WTC11 (cell line): ENCODE measurements at regions not wholly inside any gene's neighbourhood (a gene's known extent, or its start where the extent isn't known, plus 50 kb on each side); places are given as distances from the start of the nearest gene placed in this dataset.
A peak's percentile ranks its signal among the peaks of the same experiment; 100 is the strongest.

ENCODE experiments used
- ATAC-seq: fragments of 200-7000 bp; cut with Tn5 transposase; 2 replicates; pipeline ENCODE4 v1.10.0; 2021; ENCODE audit warnings: mild to moderate bottlenecking, moderate library complexity
- CTCF ChIA-PET: fragments of 300-600 bp; sonication (Branson Sonifier 250); formaldehyde crosslinking; loops from one replicate; lab custom pipeline; 2021; ENCODE audit warnings: antibody characterized with exemption; lab: Charles Lee
- POLR2A ChIA-PET: fragments of 350-600 bp; sonication (Branson Sonifier 250); formaldehyde crosslinking; loops from one replicate; lab custom pipeline; 2021; ENCODE audit warnings: antibody characterized with exemption; lab: Charles Lee
- DNase-seq: peaks from one replicate; pipeline ENCODE4 v3.0.0; 2021; ENCODE audit warnings: low spot score
- H3K27ac Mint-ChIP-seq: 2 replicates; pipeline ENCODE4 v1.8.0; 2021; ENCODE audit warnings: mixed read lengths
- H3K27me3 Mint-ChIP-seq: 2 replicates; pipeline ENCODE4 v1.8.0; 2021; ENCODE audit warnings: low read depth, mild to moderate bottlenecking, moderate library complexity, mixed read lengths
- H3K36me3 Mint-ChIP-seq: 2 replicates; pipeline ENCODE4 v1.8.0; 2021; ENCODE audit warnings: mixed read lengths
- H3K4me1 Mint-ChIP-seq: 2 replicates; pipeline ENCODE4 v1.8.0; 2022; ENCODE audit warnings: mixed read lengths
- H3K4me3 Mint-ChIP-seq: 2 replicates; pipeline ENCODE4 v1.8.0; 2021; ENCODE audit warnings: mild to moderate bottlenecking, moderate library complexity, mixed read lengths
- H3K9me3 Mint-ChIP-seq: 2 replicates; pipeline ENCODE4 v1.8.0; 2021; ENCODE audit warnings: mixed read lengths
- FOXK1 ChIP-seq: sonication (generic); formaldehyde crosslinking; IDR thresholded peaks from 2 replicates; pipeline ENCODE4 v1.8.0; 2022; ENCODE audit warnings: mild to moderate bottlenecking, moderate library complexity, missing genetic modification reagents
- GRHL2 ChIP-seq: fragments of 250-450 bp; sonication (Bioruptor Pico); IDR thresholded peaks from 2 replicates; pipeline ENCODE4 v1.8.0; 2022; ENCODE audit warnings: mild to moderate bottlenecking, moderate library complexity; ENCODE audit not compliant: insufficient replicate concordance, severe bottlenecking
- GTF2I ChIP-seq: fragments of 250-450 bp; sonication (Bioruptor Pico); conservative IDR thresholded peaks from 2 replicates; pipeline ENCODE4 v1.4.0; 2021; ENCODE audit warnings: mild to moderate bottlenecking
- KAT7 ChIP-seq: sonication (generic); formaldehyde crosslinking; IDR thresholded peaks from 2 replicates; pipeline ENCODE4 v1.8.1; 2023; ENCODE audit warnings: missing genetic modification reagents, mild to moderate bottlenecking, borderline replicate concordance
- NFATC4 ChIP-seq: fragments of 250-450 bp; sonication (Bioruptor Pico); IDR thresholded peaks from 2 replicates; pipeline ENCODE4 v1.9.0; 2021; ENCODE audit warnings: mild to moderate bottlenecking
- NFE2L1 ChIP-seq: sonication (generic); formaldehyde crosslinking; IDR thresholded peaks from 2 replicates; pipeline ENCODE4 v1.8.1; 2023; ENCODE audit warnings: missing genetic modification reagents
- PRRX2 ChIP-seq: fragments of 250-450 bp; sonication (Bioruptor Pico); IDR thresholded peaks from 2 replicates; pipeline ENCODE4 v1.8.0; 2021; ENCODE audit warnings: mild to moderate bottlenecking
- SMAD3 ChIP-seq: sonication (generic); formaldehyde crosslinking; IDR thresholded peaks from 2 replicates; pipeline ENCODE4 v1.8.0; 2022; ENCODE audit warnings: missing genetic modification reagents, mild to moderate bottlenecking, borderline replicate concordance
- USF2 ChIP-seq: sonication (generic); formaldehyde crosslinking; IDR thresholded peaks from 2 replicates; pipeline ENCODE4 v1.8.1; 2023; ENCODE audit warnings: mild to moderate bottlenecking, missing genetic modification reagents, moderate library complexity
- ZNF232 ChIP-seq: sonication (generic); formaldehyde crosslinking; IDR thresholded peaks from 2 replicates; pipeline ENCODE4 v1.8.0; 2022; ENCODE audit warnings: mild to moderate bottlenecking, missing genetic modification reagents
- TF ChIP-seq, protein P1 (sequence below): fragments of 250-450 bp; sonication (Bioruptor Pico); IDR thresholded peaks from 2 replicates; pipeline ENCODE4 v1.9.0; 2021; ENCODE audit warnings: mild to moderate bottlenecking, borderline replicate concordance
- TF ChIP-seq, protein P2 (sequence below): sonication (generic); formaldehyde crosslinking; conservative IDR thresholded peaks from 2 replicates; pipeline ENCODE4 v1.8.1; 2022; ENCODE audit warnings: mild to moderate bottlenecking, missing genetic modification reagents
- TF ChIP-seq, protein P3 (sequence below): sonication (generic); formaldehyde crosslinking; IDR thresholded peaks from 2 replicates; pipeline ENCODE4 v1.8.1; 2022; ENCODE audit warnings: low read depth, mild to moderate bottlenecking, moderate library complexity, missing genetic modification reagents, borderline replicate concordance
- TF ChIP-seq, protein P4 (sequence below): sonication (generic); formaldehyde crosslinking; IDR thresholded peaks from 2 replicates; pipeline ENCODE4 v1.8.1; 2023; ENCODE audit warnings: mild to moderate bottlenecking, missing genetic modification reagents, borderline replicate concordance
- TF ChIP-seq, protein P5 (sequence below): sonication (generic); formaldehyde crosslinking; IDR thresholded peaks from 2 replicates; pipeline ENCODE4 v1.8.0; 2023; ENCODE audit warnings: mild to moderate bottlenecking, missing genetic modification reagents

DNA sequence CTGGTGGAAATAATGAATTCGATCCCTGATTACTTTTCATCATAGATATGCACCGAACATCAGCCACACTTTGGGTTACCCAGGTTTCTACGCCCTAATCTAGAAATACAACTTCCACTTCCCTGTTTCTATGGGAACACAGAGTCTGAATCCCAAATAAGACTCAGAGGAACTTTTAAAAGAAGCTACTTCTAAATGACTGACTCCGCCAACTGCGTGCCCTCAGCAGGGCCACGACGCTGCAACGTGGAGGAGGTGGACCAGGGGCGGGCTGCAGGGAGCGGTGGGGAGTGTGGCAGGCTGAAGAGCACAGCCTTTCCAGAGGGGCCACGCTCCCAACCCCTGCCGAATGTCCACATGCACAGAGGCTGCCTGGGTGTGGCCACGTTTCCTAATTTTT is 304.0 kb downstream of the SHANK2 start:
- TF ChIP-seq, protein P1, sequence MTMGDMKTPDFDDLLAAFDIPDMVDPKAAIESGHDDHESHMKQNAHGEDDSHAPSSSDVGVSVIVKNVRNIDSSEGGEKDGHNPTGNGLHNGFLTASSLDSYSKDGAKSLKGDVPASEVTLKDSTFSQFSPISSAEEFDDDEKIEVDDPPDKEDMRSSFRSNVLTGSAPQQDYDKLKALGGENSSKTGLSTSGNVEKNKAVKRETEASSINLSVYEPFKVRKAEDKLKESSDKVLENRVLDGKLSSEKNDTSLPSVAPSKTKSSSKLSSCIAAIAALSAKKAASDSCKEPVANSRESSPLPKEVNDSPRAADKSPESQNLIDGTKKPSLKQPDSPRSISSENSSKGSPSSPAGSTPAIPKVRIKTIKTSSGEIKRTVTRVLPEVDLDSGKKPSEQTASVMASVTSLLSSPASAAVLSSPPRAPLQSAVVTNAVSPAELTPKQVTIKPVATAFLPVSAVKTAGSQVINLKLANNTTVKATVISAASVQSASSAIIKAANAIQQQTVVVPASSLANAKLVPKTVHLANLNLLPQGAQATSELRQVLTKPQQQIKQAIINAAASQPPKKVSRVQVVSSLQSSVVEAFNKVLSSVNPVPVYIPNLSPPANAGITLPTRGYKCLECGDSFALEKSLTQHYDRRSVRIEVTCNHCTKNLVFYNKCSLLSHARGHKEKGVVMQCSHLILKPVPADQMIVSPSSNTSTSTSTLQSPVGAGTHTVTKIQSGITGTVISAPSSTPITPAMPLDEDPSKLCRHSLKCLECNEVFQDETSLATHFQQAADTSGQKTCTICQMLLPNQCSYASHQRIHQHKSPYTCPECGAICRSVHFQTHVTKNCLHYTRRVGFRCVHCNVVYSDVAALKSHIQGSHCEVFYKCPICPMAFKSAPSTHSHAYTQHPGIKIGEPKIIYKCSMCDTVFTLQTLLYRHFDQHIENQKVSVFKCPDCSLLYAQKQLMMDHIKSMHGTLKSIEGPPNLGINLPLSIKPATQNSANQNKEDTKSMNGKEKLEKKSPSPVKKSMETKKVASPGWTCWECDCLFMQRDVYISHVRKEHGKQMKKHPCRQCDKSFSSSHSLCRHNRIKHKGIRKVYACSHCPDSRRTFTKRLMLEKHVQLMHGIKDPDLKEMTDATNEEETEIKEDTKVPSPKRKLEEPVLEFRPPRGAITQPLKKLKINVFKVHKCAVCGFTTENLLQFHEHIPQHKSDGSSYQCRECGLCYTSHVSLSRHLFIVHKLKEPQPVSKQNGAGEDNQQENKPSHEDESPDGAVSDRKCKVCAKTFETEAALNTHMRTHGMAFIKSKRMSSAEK = no peak
- TF ChIP-seq, protein P2, sequence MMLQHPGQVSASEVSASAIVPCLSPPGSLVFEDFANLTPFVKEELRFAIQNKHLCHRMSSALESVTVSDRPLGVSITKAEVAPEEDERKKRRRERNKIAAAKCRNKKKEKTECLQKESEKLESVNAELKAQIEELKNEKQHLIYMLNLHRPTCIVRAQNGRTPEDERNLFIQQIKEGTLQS (CRISPR knock-in tag) = no peak
- TF ChIP-seq NFE2L1 = no peak
- Mint-ChIP-seq H3K4me3 (no peak overlapping the region), H3K36me3 (peaks cover 44% of the 10 kb centered on the region), H3K27ac (no peak overlapping the region), H3K27me3 (no peaks in the 10 kb centered on the region; the same call in 1 of the 2 replicates), H3K4me1 (peaks cover 7% of the 10 kb centered on the region; the same call in 1 of the 2 replicates), H3K9me3 (peaks cover 32% of the 10 kb centered on the region)
- POLR2A ChIA-PET = no interaction called here
- ATAC-seq = no peak
- CTCF ChIA-PET = interaction anchor here (1.1 kb wide), 1 partner anchor 22 kb away, joined by 4 read pairs; no protein-coding TSS in a partner anchor
- no peak for DNase-seq

GRCh38 chr11:70948855-70949531 is 303.4 kb downstream of the SHANK2 start:
- DNase-seq = no peak
- Mint-ChIP-seq H3K27ac (no peak overlapping the region; the same call in 1 of the 2 replicates), H3K27me3 (no peaks in the 10 kb centered on the region; the same call in 1 of the 2 replicates), H3K4me3 (no peak overlapping the region), H3K36me3 (peaks cover 39% of the 10 kb centered on the region), H3K9me3 (peaks cover 26% of the 10 kb centered on the region), H3K4me1 (peaks cover 7% of the 10 kb centered on the region; the same call in 1 of the 2 replicates)
- peak; percentile 46 for ATAC-seq
- CTCF ChIA-PET = interaction anchor here (1.1 kb wide), 1 partner anchor 23 kb away, joined by 4 read pairs; no protein-coding TSS in a partner anchor
- TF ChIP-seq ZNF232 (CRISPR knock-in tag) (no peak), GRHL2 (CRISPR knock-in tag) (no peak), FOXK1 (no peak), SMAD3 (no peak)
- TF ChIP-seq, protein P3, sequence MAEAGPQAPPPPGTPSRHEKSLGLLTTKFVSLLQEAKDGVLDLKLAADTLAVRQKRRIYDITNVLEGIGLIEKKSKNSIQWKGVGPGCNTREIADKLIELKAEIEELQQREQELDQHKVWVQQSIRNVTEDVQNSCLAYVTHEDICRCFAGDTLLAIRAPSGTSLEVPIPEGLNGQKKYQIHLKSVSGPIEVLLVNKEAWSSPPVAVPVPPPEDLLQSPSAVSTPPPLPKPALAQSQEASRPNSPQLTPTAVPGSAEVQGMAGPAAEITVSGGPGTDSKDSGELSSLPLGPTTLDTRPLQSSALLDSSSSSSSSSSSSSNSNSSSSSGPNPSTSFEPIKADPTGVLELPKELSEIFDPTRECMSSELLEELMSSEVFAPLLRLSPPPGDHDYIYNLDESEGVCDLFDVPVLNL (CRISPR knock-in tag) = no peak
- TF ChIP-seq, all 79 proteins: peak for 0
- POLR2A ChIA-PET = no interaction called here

GRCh38 chr11:70951139-70951804 is 301.1 kb downstream of the SHANK2 start:
- ChIA-PET CTCF (no interaction called here), POLR2A (no interaction called here)
- ATAC-seq (no peak), DNase-seq (no peak)
- Mint-ChIP-seq H3K36me3 (peaks cover 29% of the 10 kb centered on the region), H3K4me1 (peaks cover 7% of the 10 kb centered on the region; the same call in 1 of the 2 replicates), H3K27me3 (no peaks in the 10 kb centered on the region; the same call in 1 of the 2 replicates), H3K27ac (no peak overlapping the region), H3K4me3 (no peak overlapping the region), H3K9me3 (peaks cover 16% of the 10 kb centered on the region)
- TF ChIP-seq, protein P4, sequence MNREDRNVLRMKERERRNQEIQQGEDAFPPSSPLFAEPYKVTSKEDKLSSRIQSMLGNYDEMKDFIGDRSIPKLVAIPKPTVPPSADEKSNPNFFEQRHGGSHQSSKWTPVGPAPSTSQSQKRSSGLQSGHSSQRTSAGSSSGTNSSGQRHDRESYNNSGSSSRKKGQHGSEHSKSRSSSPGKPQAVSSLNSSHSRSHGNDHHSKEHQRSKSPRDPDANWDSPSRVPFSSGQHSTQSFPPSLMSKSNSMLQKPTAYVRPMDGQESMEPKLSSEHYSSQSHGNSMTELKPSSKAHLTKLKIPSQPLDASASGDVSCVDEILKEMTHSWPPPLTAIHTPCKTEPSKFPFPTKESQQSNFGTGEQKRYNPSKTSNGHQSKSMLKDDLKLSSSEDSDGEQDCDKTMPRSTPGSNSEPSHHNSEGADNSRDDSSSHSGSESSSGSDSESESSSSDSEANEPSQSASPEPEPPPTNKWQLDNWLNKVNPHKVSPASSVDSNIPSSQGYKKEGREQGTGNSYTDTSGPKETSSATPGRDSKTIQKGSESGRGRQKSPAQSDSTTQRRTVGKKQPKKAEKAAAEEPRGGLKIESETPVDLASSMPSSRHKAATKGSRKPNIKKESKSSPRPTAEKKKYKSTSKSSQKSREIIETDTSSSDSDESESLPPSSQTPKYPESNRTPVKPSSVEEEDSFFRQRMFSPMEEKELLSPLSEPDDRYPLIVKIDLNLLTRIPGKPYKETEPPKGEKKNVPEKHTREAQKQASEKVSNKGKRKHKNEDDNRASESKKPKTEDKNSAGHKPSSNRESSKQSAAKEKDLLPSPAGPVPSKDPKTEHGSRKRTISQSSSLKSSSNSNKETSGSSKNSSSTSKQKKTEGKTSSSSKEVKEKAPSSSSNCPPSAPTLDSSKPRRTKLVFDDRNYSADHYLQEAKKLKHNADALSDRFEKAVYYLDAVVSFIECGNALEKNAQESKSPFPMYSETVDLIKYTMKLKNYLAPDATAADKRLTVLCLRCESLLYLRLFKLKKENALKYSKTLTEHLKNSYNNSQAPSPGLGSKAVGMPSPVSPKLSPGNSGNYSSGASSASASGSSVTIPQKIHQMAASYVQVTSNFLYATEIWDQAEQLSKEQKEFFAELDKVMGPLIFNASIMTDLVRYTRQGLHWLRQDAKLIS = no peak
- no peak for TF ChIP-seq USF2 (CRISPR knock-in tag)
- no peak for TF ChIP-seq GTF2I (CRISPR knock-in tag)
- TF ChIP-seq NFATC4 (CRISPR knock-in tag) = no peak
- no peak for TF ChIP-seq KAT7
- no peak for TF ChIP-seq PRRX2 (CRISPR knock-in tag)
- no peak for TF ChIP-seq SMAD3
- TF ChIP-seq, protein P5, sequence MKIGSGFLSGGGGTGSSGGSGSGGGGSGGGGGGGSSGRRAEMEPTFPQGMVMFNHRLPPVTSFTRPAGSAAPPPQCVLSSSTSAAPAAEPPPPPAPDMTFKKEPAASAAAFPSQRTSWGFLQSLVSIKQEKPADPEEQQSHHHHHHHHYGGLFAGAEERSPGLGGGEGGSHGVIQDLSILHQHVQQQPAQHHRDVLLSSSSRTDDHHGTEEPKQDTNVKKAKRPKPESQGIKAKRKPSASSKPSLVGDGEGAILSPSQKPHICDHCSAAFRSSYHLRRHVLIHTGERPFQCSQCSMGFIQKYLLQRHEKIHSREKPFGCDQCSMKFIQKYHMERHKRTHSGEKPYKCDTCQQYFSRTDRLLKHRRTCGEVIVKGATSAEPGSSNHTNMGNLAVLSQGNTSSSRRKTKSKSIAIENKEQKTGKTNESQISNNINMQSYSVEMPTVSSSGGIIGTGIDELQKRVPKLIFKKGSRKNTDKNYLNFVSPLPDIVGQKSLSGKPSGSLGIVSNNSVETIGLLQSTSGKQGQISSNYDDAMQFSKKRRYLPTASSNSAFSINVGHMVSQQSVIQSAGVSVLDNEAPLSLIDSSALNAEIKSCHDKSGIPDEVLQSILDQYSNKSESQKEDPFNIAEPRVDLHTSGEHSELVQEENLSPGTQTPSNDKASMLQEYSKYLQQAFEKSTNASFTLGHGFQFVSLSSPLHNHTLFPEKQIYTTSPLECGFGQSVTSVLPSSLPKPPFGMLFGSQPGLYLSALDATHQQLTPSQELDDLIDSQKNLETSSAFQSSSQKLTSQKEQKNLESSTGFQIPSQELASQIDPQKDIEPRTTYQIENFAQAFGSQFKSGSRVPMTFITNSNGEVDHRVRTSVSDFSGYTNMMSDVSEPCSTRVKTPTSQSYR (CRISPR knock-in tag) = no peak
